Ovary (tissue), 3 donors: ENCODE measurements at regions not wholly inside any gene's neighbourhood (a gene's known extent, or its start where the extent isn't known, plus 50 kb on each side); places are given as distances from the start of the nearest gene placed in this dataset.

Source experiments
- CTCF ChIP-seq, 3 donors: fragments of 450-650 bp in 2 of 3; fragments of 200-600 bp in 1 of 3; IDR thresholded peaks; one replicate each; pipeline versions ENCODE4 v1.5.1 to v1.8.0; 2016 to 2022; ENCODE audit warnings: antibody characterized with exemption in 3 of 3, mild to moderate bottlenecking in 1 of 3
- EP300 ChIP-seq: sonication (generic); formaldehyde crosslinking; IDR thresholded peaks from one replicate; pipeline ENCODE4 v1.6.1; 2017; ENCODE audit warnings: antibody characterized with exemption
- POLR2A ChIP-seq: fragments of 450-650 bp; IDR thresholded peaks from one replicate; pipeline ENCODE4 v1.6.1; 2017; ENCODE audit warnings: antibody characterized with exemption, mild to moderate bottlenecking, moderate library complexity
- donor health status: DM: no; HTN: no; CAD: no.

DNA sequence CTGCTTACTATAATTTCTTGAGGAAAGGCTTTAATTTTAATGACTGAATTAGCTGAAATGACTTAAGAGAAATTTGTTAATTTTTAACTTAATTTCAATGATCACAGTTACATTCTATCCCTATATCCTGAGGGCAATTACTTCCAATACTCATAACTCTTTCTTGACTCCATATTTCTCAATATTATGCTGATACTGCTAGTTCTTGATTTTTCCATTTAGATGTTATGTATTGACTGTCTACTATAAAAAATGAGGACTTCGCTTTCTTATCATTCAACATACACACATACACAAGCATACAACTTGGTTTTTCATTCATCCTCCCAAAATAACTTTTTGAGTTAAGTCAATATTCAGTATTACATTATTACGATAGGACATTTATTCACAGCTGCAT lies 176.2 kb downstream of the PHLDA1 start:
- TF ChIP-seq CTCF (IDR thresholded peaks at IDR 0.05) = no peak
- no peak for TF ChIP-seq POLR2A
- no peak for TF ChIP-seq EP300
